ENCODE measurements at regions not wholly inside any gene's neighbourhood (a gene's known extent, or its start where the extent isn't known, plus 50 kb on each side); places are given as distances from the start of the nearest gene placed in this dataset.

- Histone ChIP-seq H3K27ac (no peak overlapping the region), H3K79me2 (ENCODE audit: low read depth) (no peaks in the 10 kb centered on the region), H3K27me3 (ENCODE audit: insufficient read depth, low read depth) (no peaks in the 10 kb centered on the region), H3F3A (ENCODE audit: insufficient read depth, low read depth) (no peaks in the 10 kb centered on the region), H3K9me3 (ENCODE audit: insufficient read depth, low read depth) (no peaks in the 10 kb centered on the region), H4K20me1 (ENCODE audit: insufficient read depth) (no peaks in the 10 kb centered on the region), H3K4me1 (replicated peaks; ENCODE audit: insufficient read depth) (no peaks in the 10 kb centered on the region), H3K36me3 (ENCODE audit: low read depth) (no peaks in the 10 kb centered on the region), H2AFZ (no peak overlapping the region), H3K4me2 (no peak overlapping the region), H3K9me2 (ENCODE audit: insufficient read depth) (no peaks in the 10 kb centered on the region), H3K4me3 (no peak overlapping the region)
- TF ChIP-seq EZH2 (IDR thresholded peaks at IDR 0.05; ENCODE audit: low read depth), result no peak
- TF ChIP-seq, protein P1, sequence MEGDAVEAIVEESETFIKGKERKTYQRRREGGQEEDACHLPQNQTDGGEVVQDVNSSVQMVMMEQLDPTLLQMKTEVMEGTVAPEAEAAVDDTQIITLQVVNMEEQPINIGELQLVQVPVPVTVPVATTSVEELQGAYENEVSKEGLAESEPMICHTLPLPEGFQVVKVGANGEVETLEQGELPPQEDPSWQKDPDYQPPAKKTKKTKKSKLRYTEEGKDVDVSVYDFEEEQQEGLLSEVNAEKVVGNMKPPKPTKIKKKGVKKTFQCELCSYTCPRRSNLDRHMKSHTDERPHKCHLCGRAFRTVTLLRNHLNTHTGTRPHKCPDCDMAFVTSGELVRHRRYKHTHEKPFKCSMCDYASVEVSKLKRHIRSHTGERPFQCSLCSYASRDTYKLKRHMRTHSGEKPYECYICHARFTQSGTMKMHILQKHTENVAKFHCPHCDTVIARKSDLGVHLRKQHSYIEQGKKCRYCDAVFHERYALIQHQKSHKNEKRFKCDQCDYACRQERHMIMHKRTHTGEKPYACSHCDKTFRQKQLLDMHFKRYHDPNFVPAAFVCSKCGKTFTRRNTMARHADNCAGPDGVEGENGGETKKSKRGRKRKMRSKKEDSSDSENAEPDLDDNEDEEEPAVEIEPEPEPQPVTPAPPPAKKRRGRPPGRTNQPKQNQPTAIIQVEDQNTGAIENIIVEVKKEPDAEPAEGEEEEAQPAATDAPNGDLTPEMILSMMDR (conservative IDR thresholded peaks at IDR 0.05), result no peak
- CTCF ChIA-PET, result no interaction called here
- no TSS peak for BruUV-seq (replicated peaks)
- intact Hi-C loops (cut with micrococcal nuclease; ENCODE audit: unreplicated experiment), result no loop called here
- no peak for DNase-seq
- POLR2A ChIA-PET (ENCODE audit: unreplicated experiment), result no interaction called here
Observed at GRCh38 chr2:137801228-137801627, 163.0 kb upstream of the HNMT start.

- POLR2A ChIA-PET (ENCODE audit: unreplicated experiment), result no interaction called here
- no peak overlapping the region for H2AFZ ChIP-seq
- H3K79me2 ChIP-seq (ENCODE audit: low read depth), result no peaks in the 10 kb centered on the region
- intact Hi-C loops (cut with micrococcal nuclease; ENCODE audit: unreplicated experiment), result no loop called here
- H3K9me2 ChIP-seq (ENCODE audit: insufficient read depth), result no peaks in the 10 kb centered on the region
- BruUV-seq (replicated peaks), result no TSS peak
- TF ChIP-seq, protein P1 (conservative IDR thresholded peaks at IDR 0.05), result no peak
- no peak for TF ChIP-seq EZH2 (IDR thresholded peaks at IDR 0.05; ENCODE audit: low read depth)
- no peaks in the 10 kb centered on the region for H3K36me3 ChIP-seq (ENCODE audit: low read depth)
- CTCF ChIA-PET, result no interaction called here
- no peak overlapping the region for H3K4me2 ChIP-seq
- no peak for DNase-seq
- H4K20me1 ChIP-seq (ENCODE audit: insufficient read depth), result no peaks in the 10 kb centered on the region
- no peaks in the 10 kb centered on the region for H3F3A ChIP-seq (ENCODE audit: insufficient read depth, low read depth)
- no peaks in the 10 kb centered on the region for H3K27me3 ChIP-seq (ENCODE audit: insufficient read depth, low read depth)
- H3K4me1 ChIP-seq (replicated peaks; ENCODE audit: insufficient read depth), result no peaks in the 10 kb centered on the region
- H3K27ac ChIP-seq, result no peak overlapping the region
- no peaks in the 10 kb centered on the region for H3K9me3 ChIP-seq (ENCODE audit: insufficient read depth, low read depth)
- no peak overlapping the region for H3K4me3 ChIP-seq
Observed at GRCh38 chr2:137802038-137802437, 162.2 kb upstream of the HNMT start.

DNA sequence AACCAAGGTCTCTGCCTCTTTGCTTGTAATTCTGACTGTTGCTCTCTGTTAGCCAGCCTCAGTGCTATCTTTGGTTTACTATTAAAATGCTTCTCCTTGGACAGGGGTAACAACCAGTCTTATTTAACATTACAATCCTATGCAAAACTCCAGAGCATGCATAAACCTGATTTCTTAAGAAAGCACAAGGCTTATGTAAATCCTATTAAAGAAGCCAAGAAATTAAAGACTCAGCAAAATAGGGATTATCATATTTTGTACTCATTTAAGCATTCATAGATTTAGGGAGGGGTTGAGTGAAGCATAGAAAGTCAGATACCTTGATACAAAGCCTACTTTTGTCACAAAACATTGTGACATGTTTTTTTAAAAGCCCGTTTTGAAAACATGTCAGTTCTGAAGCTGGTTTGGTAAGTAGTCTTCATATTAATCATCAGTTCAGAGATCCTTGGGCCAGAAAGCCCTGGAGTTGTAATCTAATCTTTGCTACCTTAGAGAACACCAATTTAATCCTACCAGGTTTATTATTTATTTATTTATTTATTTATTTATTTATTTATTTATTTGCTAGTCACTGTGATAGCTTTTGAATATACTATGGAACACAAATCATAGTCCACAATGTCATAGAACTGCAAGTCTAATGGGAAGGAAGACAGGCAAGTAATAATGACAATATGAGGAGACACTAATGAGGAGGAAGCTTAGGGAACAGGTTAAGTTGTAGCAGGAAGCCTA lies 158.0 kb upstream of the HNMT start:
- no peaks in the 10 kb centered on the region for H3K79me2 ChIP-seq (ENCODE audit: low read depth)
- H3F3A ChIP-seq (ENCODE audit: insufficient read depth, low read depth), result no peaks in the 10 kb centered on the region
- H2AFZ ChIP-seq, result no peak overlapping the region
- ChIA-PET CTCF (no interaction called here), POLR2A (ENCODE audit: unreplicated experiment) (no interaction called here)
- no peaks in the 10 kb centered on the region for H3K27me3 ChIP-seq (ENCODE audit: insufficient read depth, low read depth)
- H3K4me3 ChIP-seq, result no peak overlapping the region
- H3K27ac ChIP-seq, result no peak overlapping the region
- TF ChIP-seq EZH2 (IDR thresholded peaks at IDR 0.05; ENCODE audit: low read depth), result no peak
- TF ChIP-seq, protein P1 (conservative IDR thresholded peaks at IDR 0.05), result no peak
- no peaks in the 10 kb centered on the region for H3K36me3 ChIP-seq (ENCODE audit: low read depth)
- no peaks in the 10 kb centered on the region for H4K20me1 ChIP-seq (ENCODE audit: insufficient read depth)
- intact Hi-C loops (cut with micrococcal nuclease; ENCODE audit: unreplicated experiment), result no loop called here
- no peak overlapping the region for H3K4me2 ChIP-seq
- no peak for DNase-seq
- BruUV-seq (replicated peaks), result no TSS peak
- H3K9me2 ChIP-seq (ENCODE audit: insufficient read depth), result no peaks in the 10 kb centered on the region
- H3K9me3 ChIP-seq (ENCODE audit: insufficient read depth, low read depth), result no peaks in the 10 kb centered on the region
- H3K4me1 ChIP-seq (replicated peaks; ENCODE audit: insufficient read depth), result no peaks in the 10 kb centered on the region
